Loucy (cell line): ENCODE measurements at regions not wholly inside any gene's neighbourhood (a gene's known extent, or its start where the extent isn't known, plus 50 kb on each side); places are given as distances from the start of the nearest gene placed in this dataset.

Experiments
- H2AFZ ChIP-seq: fragments of 200-600 bp; sonication (generic); 2 replicates; pipeline ENCODE4 v1.6.0; 2016; ENCODE audit warnings: antibody characterized with exemption, mild to moderate bottlenecking, low read length, moderate library complexity
- H3F3A ChIP-seq: fragments of 200-600 bp; 2 replicates; pipeline ENCODE4 v1.6.0; 2016; ENCODE audit warnings: antibody characterized with exemption, low read depth, mild to moderate bottlenecking
- H3K27me3 ChIP-seq: fragments of 200-600 bp; sonication (generic); 2 replicates; pipeline ENCODE4 v1.6.1; 2014; ENCODE audit warnings: low read length, mild to moderate bottlenecking; ENCODE audit not compliant: insufficient read depth, poor library complexity, severe bottlenecking
- H3K36me3 ChIP-seq: fragments of 200-600 bp; sonication (generic); 2 replicates; pipeline ENCODE4 v1.6.1; 2016; ENCODE audit warnings: low read length; ENCODE audit not compliant: insufficient read depth
- H3K4me1 ChIP-seq: fragments of 200-600 bp; sonication (generic); 2 replicates; pipeline ENCODE4 v1.5.1; 2014; ENCODE audit warnings: low read length, mild to moderate bottlenecking; ENCODE audit not compliant: insufficient read depth, poor library complexity, severe bottlenecking
- H3K4me2 ChIP-seq: fragments of 200-600 bp; sonication (generic); 2 replicates; pipeline ENCODE4 v1.6.0; 2014; ENCODE audit warnings: antibody characterized with exemption, low read length, low read depth, mild to moderate bottlenecking; ENCODE audit not compliant: poor library complexity, severe bottlenecking
- H3K4me3 ChIP-seq: fragments of 200-600 bp; sonication (generic); 2 replicates; pipeline ENCODE4 v1.5.1; 2014; ENCODE audit warnings: low read length, mild to moderate bottlenecking, mixed read lengths; ENCODE audit not compliant: poor library complexity, severe bottlenecking
- H3K79me2 ChIP-seq: fragments of 200-600 bp; sonication (generic); 2 replicates; pipeline ENCODE4 v1.6.1; 2014; ENCODE audit warnings: low read length; ENCODE audit not compliant: insufficient read depth
- H3K9ac ChIP-seq: fragments of 200-600 bp; sonication (generic); 2 replicates; pipeline ENCODE4 v1.6.0; 2014; ENCODE audit warnings: mild to moderate bottlenecking, low read depth, low read length, moderate library complexity; ENCODE audit not compliant: poor library complexity, severe bottlenecking
- H3K9me2 ChIP-seq: fragments of 200-600 bp; sonication (generic); replicated peaks from 2 replicates; pipeline ENCODE4 v1.6.1; 2016; ENCODE audit warnings: low read depth, low read length, mixed read lengths
- H3K9me3 ChIP-seq: fragments of 200-600 bp; sonication (generic); 2 replicates; pipeline ENCODE4 v1.6.1; 2014; ENCODE audit warnings: mild to moderate bottlenecking, antibody characterized with exemption, low read length, low read depth; ENCODE audit not compliant: insufficient read depth
- H4K20me1 ChIP-seq: fragments of 200-600 bp; sonication (generic); 2 replicates; pipeline ENCODE4 v1.6.0; 2014; ENCODE audit warnings: antibody characterized with exemption, low read length, mild to moderate bottlenecking; ENCODE audit not compliant: insufficient read depth, poor library complexity, severe bottlenecking
- CTCF ChIP-seq: fragments of 200-600 bp; sonication (generic); conservative IDR thresholded peaks from 2 replicates; pipeline ENCODE4 v1.5.1; 2014; ENCODE audit warnings: mild to moderate bottlenecking, antibody characterized with exemption, low read length
- EZH2phosphoT487 ChIP-seq: fragments of 200-600 bp; IDR thresholded peaks from 2 replicates; pipeline ENCODE4 v1.6.1; 2018; ENCODE audit warnings: antibody characterized with exemption, mild to moderate bottlenecking, moderate library complexity, borderline replicate concordance

DNA sequence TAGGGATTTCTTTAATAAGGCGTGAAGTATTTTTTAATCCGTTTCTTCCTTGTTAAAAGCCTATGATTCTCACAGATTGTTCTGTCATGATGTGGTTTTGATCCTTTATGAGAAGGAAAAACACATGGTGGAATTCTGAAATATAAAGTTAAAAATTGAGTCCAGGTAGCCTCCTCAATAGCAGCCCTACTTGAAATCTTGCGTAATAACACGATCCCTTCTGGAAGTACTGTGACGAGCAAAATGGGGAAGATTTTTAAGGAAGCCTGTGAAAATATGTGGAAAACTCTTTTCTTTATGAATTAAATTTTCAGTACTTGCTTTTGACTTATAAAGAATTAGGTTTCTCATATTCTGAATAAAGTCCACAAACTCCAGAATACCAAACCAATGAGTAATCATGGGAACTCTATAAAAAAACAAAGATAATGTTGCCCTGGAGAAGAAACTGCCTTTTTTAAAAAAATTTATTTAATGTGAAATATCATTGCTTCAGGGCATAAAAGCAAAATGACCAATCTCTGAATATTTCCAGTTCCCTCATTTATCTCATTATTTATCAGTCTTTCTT lies 476.4 kb upstream of the ZEB2 start:
- H3K4me1 ChIP-seq, result no peaks in the 10 kb centered on the region
- no peak overlapping the region for H3K4me3 ChIP-seq
- TF ChIP-seq CTCF, result no peak
- TF ChIP-seq EZH2phosphoT487, result no peak
- no peaks in the 10 kb centered on the region for H3K9me3 ChIP-seq
- H3K27me3 ChIP-seq, result no peaks in the 10 kb centered on the region
- H3K79me2 ChIP-seq, result no peaks in the 10 kb centered on the region
- no peaks in the 10 kb centered on the region for H3K36me3 ChIP-seq
- H2AFZ ChIP-seq, result no peak overlapping the region
- no peaks in the 10 kb centered on the region for H4K20me1 ChIP-seq
- no peak overlapping the region for H3K4me2 ChIP-seq
- no peak overlapping the region for H3K9ac ChIP-seq
- no peaks in the 10 kb centered on the region for H3K9me2 ChIP-seq
- H3F3A ChIP-seq, result no peaks in the 10 kb centered on the region

DNA sequence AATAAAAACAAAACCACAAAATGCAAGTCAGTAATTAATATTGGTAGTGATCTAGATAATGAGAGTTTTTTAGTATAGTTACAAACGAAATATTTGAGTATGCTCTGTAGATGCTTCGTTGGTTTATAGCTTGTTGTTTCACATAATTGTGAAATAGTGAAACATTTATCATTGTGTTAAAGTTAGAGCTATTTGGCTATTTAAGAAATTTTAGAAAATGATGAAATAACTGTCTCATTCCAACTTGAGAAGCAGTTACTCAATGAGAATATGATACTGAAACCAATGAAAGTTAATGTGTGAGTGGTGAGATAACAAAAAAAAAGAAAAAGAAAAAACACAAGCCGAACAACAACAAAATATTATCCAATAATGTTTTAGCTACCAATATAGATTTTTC lies 475.6 kb upstream of the ZEB2 start:
- Histone ChIP-seq H3K79me2 (no peaks in the 10 kb centered on the region), H3K36me3 (no peaks in the 10 kb centered on the region), H3K9me2 (no peaks in the 10 kb centered on the region), H3K4me3 (no peak overlapping the region), H4K20me1 (no peaks in the 10 kb centered on the region), H3K27me3 (no peaks in the 10 kb centered on the region), H3K4me1 (no peaks in the 10 kb centered on the region), H2AFZ (no peak overlapping the region), H3F3A (no peaks in the 10 kb centered on the region), H3K4me2 (no peak overlapping the region), H3K9ac (no peak overlapping the region), H3K9me3 (no peaks in the 10 kb centered on the region)
- no peak for TF ChIP-seq EZH2phosphoT487
- no peak for TF ChIP-seq CTCF

DNA sequence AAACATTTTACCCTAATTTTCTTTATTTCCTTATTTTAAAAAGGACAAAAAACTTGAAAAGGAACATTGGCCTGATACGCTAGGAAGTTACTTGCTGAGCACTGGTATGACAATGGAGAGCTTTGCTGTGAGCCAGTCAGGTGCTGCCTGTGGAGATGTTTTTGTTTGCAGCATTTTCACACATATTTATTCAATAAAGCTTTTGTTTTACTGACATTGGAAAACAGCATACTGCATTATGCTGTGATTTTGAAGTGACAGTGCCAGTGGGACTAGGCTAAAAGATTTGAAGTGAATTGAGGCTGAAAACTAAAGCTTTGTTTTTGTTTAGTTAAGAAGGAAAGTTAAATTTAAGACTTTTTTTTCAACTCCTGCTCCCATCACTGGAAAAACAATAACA lies 470.7 kb upstream of the ZEB2 start:
- H3K4me2 ChIP-seq, result no peak overlapping the region
- TF ChIP-seq CTCF, result no peak
- no peaks in the 10 kb centered on the region for H4K20me1 ChIP-seq
- H3K9ac ChIP-seq, result no peak overlapping the region
- no peaks in the 10 kb centered on the region for H3K9me3 ChIP-seq
- H3F3A ChIP-seq, result no peaks in the 10 kb centered on the region
- H3K27me3 ChIP-seq, result no peaks in the 10 kb centered on the region
- H3K36me3 ChIP-seq, result no peaks in the 10 kb centered on the region
- no peaks in the 10 kb centered on the region for H3K79me2 ChIP-seq
- peaks cover 6% of the 10 kb centered on the region for H3K4me1 ChIP-seq
- H2AFZ ChIP-seq, result no peak overlapping the region
- H3K4me3 ChIP-seq, result no peak overlapping the region
- H3K9me2 ChIP-seq, result no peaks in the 10 kb centered on the region
